ENCODE measurements at regions not wholly inside any gene's neighbourhood (a gene's known extent, or its start where the extent isn't known, plus 50 kb on each side); places are given as distances from the start of the nearest gene placed in this dataset.

DNA sequence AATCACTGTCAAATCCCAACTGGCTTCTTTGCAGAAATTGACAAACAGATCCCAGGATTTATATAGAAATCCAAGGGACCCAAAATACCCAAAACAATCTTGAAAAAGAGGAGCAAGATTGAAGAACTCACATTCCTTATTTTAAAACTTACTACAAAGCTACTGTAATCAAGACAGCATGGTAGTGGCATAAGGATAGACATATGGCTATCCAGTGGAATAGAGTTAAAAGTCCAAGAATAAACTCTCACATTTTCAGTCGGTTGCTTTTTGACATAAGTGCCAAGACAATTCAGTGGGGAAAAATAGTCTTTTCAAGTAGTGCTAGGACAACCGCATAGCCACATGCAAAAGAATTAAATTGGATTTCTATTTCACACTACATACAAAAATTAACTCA is 81.0 kb upstream of the HOXC13 start:
- TF ChIP-seq, protein P1, sequence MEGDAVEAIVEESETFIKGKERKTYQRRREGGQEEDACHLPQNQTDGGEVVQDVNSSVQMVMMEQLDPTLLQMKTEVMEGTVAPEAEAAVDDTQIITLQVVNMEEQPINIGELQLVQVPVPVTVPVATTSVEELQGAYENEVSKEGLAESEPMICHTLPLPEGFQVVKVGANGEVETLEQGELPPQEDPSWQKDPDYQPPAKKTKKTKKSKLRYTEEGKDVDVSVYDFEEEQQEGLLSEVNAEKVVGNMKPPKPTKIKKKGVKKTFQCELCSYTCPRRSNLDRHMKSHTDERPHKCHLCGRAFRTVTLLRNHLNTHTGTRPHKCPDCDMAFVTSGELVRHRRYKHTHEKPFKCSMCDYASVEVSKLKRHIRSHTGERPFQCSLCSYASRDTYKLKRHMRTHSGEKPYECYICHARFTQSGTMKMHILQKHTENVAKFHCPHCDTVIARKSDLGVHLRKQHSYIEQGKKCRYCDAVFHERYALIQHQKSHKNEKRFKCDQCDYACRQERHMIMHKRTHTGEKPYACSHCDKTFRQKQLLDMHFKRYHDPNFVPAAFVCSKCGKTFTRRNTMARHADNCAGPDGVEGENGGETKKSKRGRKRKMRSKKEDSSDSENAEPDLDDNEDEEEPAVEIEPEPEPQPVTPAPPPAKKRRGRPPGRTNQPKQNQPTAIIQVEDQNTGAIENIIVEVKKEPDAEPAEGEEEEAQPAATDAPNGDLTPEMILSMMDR (IDR thresholded peaks at IDR 0.05): no peak
- TF ChIP-seq POLR2A (IDR thresholded peaks at IDR 0.05): no peak

Data from right lobe of liver (tissue), 4 donors.